ENCODE measurements at regions not wholly inside any gene's neighbourhood (a gene's known extent, or its start where the extent isn't known, plus 50 kb on each side); places are given as distances from the start of the nearest gene placed in this dataset.

DNA sequence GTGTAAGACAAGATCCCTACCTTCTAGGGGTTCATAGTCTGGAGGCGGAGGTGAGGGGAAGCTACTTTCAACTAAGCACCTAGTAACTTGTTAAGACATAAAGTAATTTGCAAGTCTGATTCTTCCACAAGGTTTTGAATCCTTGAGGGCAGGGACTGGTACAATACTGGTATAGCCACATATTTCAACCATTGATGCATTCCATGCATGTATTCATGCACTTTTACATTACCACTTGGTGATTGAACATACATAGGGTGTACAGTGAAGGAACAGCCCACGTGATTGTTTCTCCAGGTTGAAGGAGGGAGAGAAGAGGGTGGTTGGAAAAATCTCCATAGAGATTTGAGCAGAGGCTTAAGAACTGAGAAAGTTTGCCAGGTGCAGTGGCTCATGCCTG lies 62.0 kb upstream of the PAX6 start:
- Histone ChIP-seq H3K27ac (ENCODE audit: low read depth in 2 of 2, low read length in 2 of 2) (no peak overlapping the region), H3K4me3 (ENCODE audit: low read length in 3 of 3) (no peak overlapping the region), H3K9ac (ENCODE audit: low read length in 3 of 3) (no peak overlapping the region), H3K27me3 (ENCODE audit: control insufficient read depth, insufficient read depth, low read length) (no peaks in the 10 kb centered on the region), H3K9me3 (ENCODE audit: control insufficient read depth in 2 of 3, insufficient read depth in 1 of 3, low read length in 3 of 3) (no peaks in the 10 kb centered on the region), H3K4me1 (ENCODE audit: control insufficient read depth in 2 of 3, insufficient read depth in 2 of 3, low read depth in 1 of 3, low read length in 3 of 3) (peaks cover 0 to 4% (median 0%) of the 10 kb centered on the region in 3 donors), H3K36me3 (ENCODE audit: control insufficient read depth in 2 of 3, insufficient read depth in 3 of 3, low read length in 3 of 3) (no peaks in the 10 kb centered on the region)
- intact Hi-C loops (cut with DNase I), result no loop called here
- FAIRE-seq, result no peak
- TF ChIP-seq, protein P1, sequence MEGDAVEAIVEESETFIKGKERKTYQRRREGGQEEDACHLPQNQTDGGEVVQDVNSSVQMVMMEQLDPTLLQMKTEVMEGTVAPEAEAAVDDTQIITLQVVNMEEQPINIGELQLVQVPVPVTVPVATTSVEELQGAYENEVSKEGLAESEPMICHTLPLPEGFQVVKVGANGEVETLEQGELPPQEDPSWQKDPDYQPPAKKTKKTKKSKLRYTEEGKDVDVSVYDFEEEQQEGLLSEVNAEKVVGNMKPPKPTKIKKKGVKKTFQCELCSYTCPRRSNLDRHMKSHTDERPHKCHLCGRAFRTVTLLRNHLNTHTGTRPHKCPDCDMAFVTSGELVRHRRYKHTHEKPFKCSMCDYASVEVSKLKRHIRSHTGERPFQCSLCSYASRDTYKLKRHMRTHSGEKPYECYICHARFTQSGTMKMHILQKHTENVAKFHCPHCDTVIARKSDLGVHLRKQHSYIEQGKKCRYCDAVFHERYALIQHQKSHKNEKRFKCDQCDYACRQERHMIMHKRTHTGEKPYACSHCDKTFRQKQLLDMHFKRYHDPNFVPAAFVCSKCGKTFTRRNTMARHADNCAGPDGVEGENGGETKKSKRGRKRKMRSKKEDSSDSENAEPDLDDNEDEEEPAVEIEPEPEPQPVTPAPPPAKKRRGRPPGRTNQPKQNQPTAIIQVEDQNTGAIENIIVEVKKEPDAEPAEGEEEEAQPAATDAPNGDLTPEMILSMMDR (IDR thresholded peaks at IDR 0.05; ENCODE audit: borderline replicate concordance, extremely low read depth, insufficient read depth), result no peak
- DNase-seq, result no peak

DNA sequence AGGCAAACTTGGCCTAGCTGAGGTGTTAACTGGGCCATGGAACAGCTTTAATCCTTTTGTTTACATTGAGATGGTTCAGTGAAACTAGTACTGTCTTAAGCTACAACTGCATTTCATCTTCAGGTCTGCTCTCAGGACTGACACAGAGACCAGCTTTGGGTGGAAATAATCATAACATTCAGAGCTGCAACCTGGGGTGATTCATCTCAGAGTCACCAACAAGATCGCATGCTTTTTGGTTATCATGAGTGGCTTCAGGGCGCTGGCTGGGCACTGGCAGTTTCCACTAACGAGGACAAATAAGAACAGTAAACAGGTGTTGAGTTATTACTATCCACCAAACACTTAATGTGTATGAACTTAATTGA lies 60.9 kb upstream of the PAX6 start:
- H3K4me3 ChIP-seq (ENCODE audit: low read length in 3 of 3), result no peak overlapping the region
- DNase-seq, result no peak
- no peak for FAIRE-seq
- H3K4me1 ChIP-seq (ENCODE audit: control insufficient read depth in 2 of 3, insufficient read depth in 2 of 3, low read depth in 1 of 3, low read length in 3 of 3), result peaks cover 0 to 4% (median 0%) of the 10 kb centered on the region in 3 donors
- no peak overlapping the region for H3K9ac ChIP-seq (ENCODE audit: low read length in 3 of 3)
- no peak overlapping the region for H3K27ac ChIP-seq (ENCODE audit: low read depth in 2 of 2, low read length in 2 of 2)
- H3K27me3 ChIP-seq (ENCODE audit: control insufficient read depth, insufficient read depth, low read length), result no peaks in the 10 kb centered on the region
- H3K9me3 ChIP-seq (ENCODE audit: control insufficient read depth in 2 of 3, insufficient read depth in 1 of 3, low read length in 3 of 3), result no peaks in the 10 kb centered on the region
- H3K36me3 ChIP-seq (ENCODE audit: control insufficient read depth in 2 of 3, insufficient read depth in 3 of 3, low read length in 3 of 3), result no peaks in the 10 kb centered on the region
- TF ChIP-seq, protein P1 (IDR thresholded peaks at IDR 0.05; ENCODE audit: borderline replicate concordance, extremely low read depth, insufficient read depth), result no peak
- intact Hi-C loops (cut with DNase I), result no loop called here

DNA sequence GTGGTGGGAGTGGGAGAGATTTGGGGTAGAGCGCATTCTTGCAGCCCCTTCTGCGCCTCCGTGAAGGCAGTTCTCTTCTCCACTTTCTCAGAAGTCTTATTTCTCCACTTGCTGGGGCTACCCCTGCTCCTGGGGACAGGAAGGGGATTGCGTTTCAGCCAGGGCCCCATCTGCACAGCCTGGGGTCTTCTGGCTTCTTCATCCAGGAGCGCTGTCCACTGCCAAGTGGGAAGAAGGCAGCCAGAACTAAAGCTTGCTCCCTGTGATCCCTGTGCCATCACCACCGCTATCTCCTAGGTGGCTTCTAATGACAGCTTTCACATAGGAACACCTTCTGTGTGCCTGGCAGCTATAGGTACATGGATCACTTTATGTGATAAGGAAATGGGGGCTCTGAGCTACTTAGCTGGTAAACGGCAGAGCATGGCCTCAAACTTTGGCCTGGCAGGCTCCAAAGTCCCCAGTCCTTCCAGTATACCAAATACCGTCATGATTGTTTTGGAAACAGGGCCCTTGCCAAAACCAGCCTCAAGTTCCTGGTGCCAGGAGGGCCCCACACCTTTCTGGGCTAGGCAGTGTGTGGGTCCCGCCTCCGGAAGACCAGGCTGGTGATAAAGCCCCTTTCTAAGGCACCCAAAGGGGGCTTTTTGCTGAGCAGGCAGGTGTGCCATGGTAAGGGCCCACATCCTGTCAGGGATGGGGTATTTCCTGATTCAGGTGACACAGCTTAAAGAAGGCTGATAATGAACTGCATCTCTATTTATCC lies 60.4 kb upstream of the PAX6 start:
- no peak overlapping the region for H3K27ac ChIP-seq (ENCODE audit: low read depth in 2 of 2, low read length in 2 of 2)
- intact Hi-C loops (cut with DNase I), result no loop called here
- DNase-seq (no peak), FAIRE-seq (no peak)
- H3K9me3 ChIP-seq (ENCODE audit: control insufficient read depth in 2 of 3, insufficient read depth in 1 of 3, low read length in 3 of 3), result no peaks in the 10 kb centered on the region
- H3K4me3 ChIP-seq (ENCODE audit: low read length in 3 of 3), result no peak overlapping the region
- H3K27me3 ChIP-seq (ENCODE audit: control insufficient read depth, insufficient read depth, low read length), result no peaks in the 10 kb centered on the region
- TF ChIP-seq, protein P1 (IDR thresholded peaks at IDR 0.05; ENCODE audit: borderline replicate concordance, extremely low read depth, insufficient read depth), result no peak
- peaks cover 0 to 4% (median 0%) of the 10 kb centered on the region in 3 donors for H3K4me1 ChIP-seq (ENCODE audit: control insufficient read depth in 2 of 3, insufficient read depth in 2 of 3, low read depth in 1 of 3, low read length in 3 of 3)
- no peak overlapping the region for H3K9ac ChIP-seq (ENCODE audit: low read length in 3 of 3)
- H3K36me3 ChIP-seq (ENCODE audit: control insufficient read depth in 2 of 3, insufficient read depth in 3 of 3, low read length in 3 of 3), result no peaks in the 10 kb centered on the region
